K562 (cell line): ENCODE measurements at regions not wholly inside any gene's neighbourhood (a gene's known extent, or its start where the extent isn't known, plus 50 kb on each side); places are given as distances from the start of the nearest gene placed in this dataset.

Experiments used
- HMG20A ChIP-seq: fragments of 450-650 bp; formaldehyde crosslinking; conservative IDR thresholded peaks from 2 replicates; pipeline ENCODE4 v1.4.0; 2020; ENCODE audit warnings: mild to moderate bottlenecking, mixed read lengths
- KLF1 ChIP-seq: fragments of 450-650 bp; IDR thresholded peaks from 2 replicates; pipeline ENCODE4 v1.6.1; 2016; ENCODE audit warnings: missing genetic modification characterization, missing compliant biosample characterization
- LCOR ChIP-seq: sonication (generic); formaldehyde crosslinking; IDR thresholded peaks from 2 replicates; pipeline ENCODE4 v1.8.0; 2022; ENCODE audit warnings: mild to moderate bottlenecking, missing genetic modification reagents
- MAFG ChIP-seq: fragments of 450-650 bp; conservative IDR thresholded peaks from 2 replicates; pipeline ENCODE4 v1.6.1; 2016; ENCODE audit warnings: missing genetic modification characterization, missing compliant biosample characterization
- PCBP2 ChIP-seq: fragments of 200-400 bp; formaldehyde crosslinking; IDR thresholded peaks from 2 replicates; pipeline ENCODE4 v1.6.1; 2018; ENCODE audit warnings: low read length, low read depth, mild to moderate bottlenecking, moderate library complexity; ENCODE audit not compliant: poor library complexity, severe bottlenecking
- ZNF134 ChIP-seq: fragments of 250-450 bp; sonication (Bioruptor Pico); conservative IDR thresholded peaks from 2 replicates; pipeline ENCODE4 v1.4.0; 2020
- ZNF766 ChIP-seq: fragments of 200-800 bp; sonication (Bioruptor generic); conservative IDR thresholded peaks from 2 replicates; pipeline ENCODE4 v1.6.1; 2016; ENCODE audit warnings: missing genetic modification characterization, missing compliant biosample characterization
- TF ChIP-seq, protein P1 (sequence below): fragments of 200-800 bp; sonication (Bioruptor generic); IDR thresholded peaks from 2 replicates; pipeline ENCODE4 v1.6.1; 2017; ENCODE audit warnings: missing genetic modification characterization, missing compliant biosample characterization
- TF ChIP-seq, protein P2 (sequence below), 2 experiments: fragments of 450-650 bp in 1 of 2; sonication (generic) in 1 of 2; formaldehyde crosslinking; conservative IDR thresholded peaks; 2 replicates each; pipeline versions ENCODE4 v1.4.0 to v1.8.1; 2020 to 2022; ENCODE audit warnings: mild to moderate bottlenecking in 1 of 2, missing genetic modification reagents in 1 of 2
- TF ChIP-seq, protein P3 (sequence below): sonication (generic); formaldehyde crosslinking; IDR thresholded peaks from 2 replicates; pipeline ENCODE4 v1.8.0; 2022; ENCODE audit warnings: mild to moderate bottlenecking, missing genetic modification reagents

DNA sequence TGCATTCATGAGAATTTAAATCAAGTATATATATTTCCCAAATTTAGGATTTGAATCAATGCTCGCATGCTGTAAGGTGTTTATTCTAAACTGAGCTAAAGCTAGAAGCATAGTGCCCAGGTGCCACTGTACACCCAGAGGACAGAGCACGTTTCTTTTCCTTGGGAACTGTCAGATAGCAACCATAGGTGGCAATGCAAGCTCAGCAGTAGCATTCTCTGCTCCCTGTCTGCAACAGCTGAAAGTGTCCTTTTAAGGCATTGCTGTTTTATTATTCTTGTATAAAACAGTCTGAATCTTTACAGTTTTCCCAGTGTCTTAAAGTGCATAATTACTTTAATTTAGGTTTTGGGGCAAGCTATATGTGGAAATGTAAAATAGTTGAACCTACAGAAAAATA lies 443.4 kb upstream of the MMS22L start (continued):
- TF ChIP-seq, protein P1, sequence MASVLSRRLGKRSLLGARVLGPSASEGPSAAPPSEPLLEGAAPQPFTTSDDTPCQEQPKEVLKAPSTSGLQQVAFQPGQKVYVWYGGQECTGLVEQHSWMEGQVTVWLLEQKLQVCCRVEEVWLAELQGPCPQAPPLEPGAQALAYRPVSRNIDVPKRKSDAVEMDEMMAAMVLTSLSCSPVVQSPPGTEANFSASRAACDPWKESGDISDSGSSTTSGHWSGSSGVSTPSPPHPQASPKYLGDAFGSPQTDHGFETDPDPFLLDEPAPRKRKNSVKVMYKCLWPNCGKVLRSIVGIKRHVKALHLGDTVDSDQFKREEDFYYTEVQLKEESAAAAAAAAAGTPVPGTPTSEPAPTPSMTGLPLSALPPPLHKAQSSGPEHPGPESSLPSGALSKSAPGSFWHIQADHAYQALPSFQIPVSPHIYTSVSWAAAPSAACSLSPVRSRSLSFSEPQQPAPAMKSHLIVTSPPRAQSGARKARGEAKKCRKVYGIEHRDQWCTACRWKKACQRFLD (CRISPR knock-in tag): no peak
- TF ChIP-seq KLF1 (tag): no peak
- no peak for TF ChIP-seq ZNF766 (CRISPR knock-in tag)
- TF ChIP-seq LCOR (CRISPR knock-in tag): no peak
- no peak for TF ChIP-seq HMG20A (CRISPR knock-in tag)
- TF ChIP-seq, protein P2, sequence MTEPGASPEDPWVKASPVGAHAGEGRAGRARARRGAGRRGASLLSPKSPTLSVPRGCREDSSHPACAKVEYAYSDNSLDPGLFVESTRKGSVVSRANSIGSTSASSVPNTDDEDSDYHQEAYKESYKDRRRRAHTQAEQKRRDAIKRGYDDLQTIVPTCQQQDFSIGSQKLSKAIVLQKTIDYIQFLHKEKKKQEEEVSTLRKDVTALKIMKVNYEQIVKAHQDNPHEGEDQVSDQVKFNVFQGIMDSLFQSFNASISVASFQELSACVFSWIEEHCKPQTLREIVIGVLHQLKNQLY (CRISPR knock-in tag; conservative IDR thresholded peaks at IDR 0.05): no peak
- TF ChIP-seq PCBP2: no peak
- no peak for TF ChIP-seq MAFG
- no peak for TF ChIP-seq ZNF134 (CRISPR knock-in tag)
- TF ChIP-seq, protein P3, sequence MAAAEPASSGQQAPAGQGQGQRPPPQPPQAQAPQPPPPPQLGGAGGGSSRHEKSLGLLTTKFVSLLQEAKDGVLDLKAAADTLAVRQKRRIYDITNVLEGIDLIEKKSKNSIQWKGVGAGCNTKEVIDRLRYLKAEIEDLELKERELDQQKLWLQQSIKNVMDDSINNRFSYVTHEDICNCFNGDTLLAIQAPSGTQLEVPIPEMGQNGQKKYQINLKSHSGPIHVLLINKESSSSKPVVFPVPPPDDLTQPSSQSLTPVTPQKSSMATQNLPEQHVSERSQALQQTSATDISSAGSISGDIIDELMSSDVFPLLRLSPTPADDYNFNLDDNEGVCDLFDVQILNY (CRISPR knock-in tag): no peak
